Suprapubic skin (tissue), 4 donors: ENCODE measurements at regions not wholly inside any gene's neighbourhood (a gene's known extent, or its start where the extent isn't known, plus 50 kb on each side); places are given as distances from the start of the nearest gene placed in this dataset.

Experiments
- DNase-seq, 2 donors: peaks; one replicate each; pipeline ENCODE4 v3.0.0-alpha.2; 2019; ENCODE audit warnings: low spot score in 2 of 2
- H3K27ac ChIP-seq: fragments of 200-600 bp; sonication (generic); one replicate; pipeline ENCODE4 v1.5.1; 2019
- H3K27me3 ChIP-seq: fragments of 200-600 bp; sonication (generic); one replicate; pipeline ENCODE4 v1.5.1; 2019
- H3K36me3 ChIP-seq: fragments of 200-600 bp; sonication (generic); one replicate; pipeline ENCODE4 v1.5.1; 2019
- H3K4me1 ChIP-seq: fragments of 200-600 bp; sonication (generic); one replicate; pipeline ENCODE4 v1.5.1; 2019
- H3K4me3 ChIP-seq: fragments of 200-600 bp; sonication (generic); one replicate; pipeline ENCODE4 v1.5.1; 2019; ENCODE audit warnings: mild to moderate bottlenecking
- H3K9me3 ChIP-seq: fragments of 200-600 bp; sonication (generic); one replicate; pipeline ENCODE4 v1.5.1; 2019
- EP300 ChIP-seq: sonication (generic); formaldehyde crosslinking; IDR thresholded peaks from one replicate; pipeline ENCODE4 v1.6.1; 2017; ENCODE audit warnings: antibody characterized with exemption
- POLR2A ChIP-seq, 2 donors: fragments of 450-650 bp; IDR thresholded peaks; one replicate each; pipeline ENCODE4 v1.6.1; 2017; ENCODE audit warnings: antibody characterized with exemption in 2 of 2, mild to moderate bottlenecking in 2 of 2, moderate library complexity in 2 of 2
- POLR2AphosphoS5 ChIP-seq, 3 donors: sonication (generic); formaldehyde crosslinking; IDR thresholded peaks; one replicate each; pipeline ENCODE4 v1.6.1; 2017; ENCODE audit warnings: antibody characterized with exemption in 3 of 3
- WGBS: methylation state at CpG from one replicate; pipeline ENCODE4 v1.1.5; 2018; 5-methylcytosine and 5-hydroxymethylcytosine counted together
- TF ChIP-seq, protein P1 (sequence below), 2 donors: fragments of 200-600 bp in 1 of 2; fragments of 450-650 bp in 1 of 2; sonication (generic) in 1 of 2; IDR thresholded peaks; one replicate each; pipeline ENCODE4 v1.5.1; 2016 to 2019; ENCODE audit warnings: antibody characterized with exemption in 2 of 2, mild to moderate bottlenecking in 1 of 2, moderate library complexity in 1 of 2

GRCh38 chr12:92356425-92356824 lies 210.8 kb upstream of the BTG1 start:
- Histone ChIP-seq H3K4me1 (peaks cover 9% of the 10 kb centered on the region), H3K27ac (no peak overlapping the region), H3K4me3 (no peak overlapping the region), H3K9me3 (no peaks in the 10 kb centered on the region), H3K36me3 (no peaks in the 10 kb centered on the region), H3K27me3 (no peaks in the 10 kb centered on the region)
- TF ChIP-seq EP300 (no peak), POLR2A (IDR thresholded peaks at IDR 0.05) (no peak), POLR2AphosphoS5 (IDR thresholded peaks at IDR 0.05) (no peak)
- TF ChIP-seq, protein P1, sequence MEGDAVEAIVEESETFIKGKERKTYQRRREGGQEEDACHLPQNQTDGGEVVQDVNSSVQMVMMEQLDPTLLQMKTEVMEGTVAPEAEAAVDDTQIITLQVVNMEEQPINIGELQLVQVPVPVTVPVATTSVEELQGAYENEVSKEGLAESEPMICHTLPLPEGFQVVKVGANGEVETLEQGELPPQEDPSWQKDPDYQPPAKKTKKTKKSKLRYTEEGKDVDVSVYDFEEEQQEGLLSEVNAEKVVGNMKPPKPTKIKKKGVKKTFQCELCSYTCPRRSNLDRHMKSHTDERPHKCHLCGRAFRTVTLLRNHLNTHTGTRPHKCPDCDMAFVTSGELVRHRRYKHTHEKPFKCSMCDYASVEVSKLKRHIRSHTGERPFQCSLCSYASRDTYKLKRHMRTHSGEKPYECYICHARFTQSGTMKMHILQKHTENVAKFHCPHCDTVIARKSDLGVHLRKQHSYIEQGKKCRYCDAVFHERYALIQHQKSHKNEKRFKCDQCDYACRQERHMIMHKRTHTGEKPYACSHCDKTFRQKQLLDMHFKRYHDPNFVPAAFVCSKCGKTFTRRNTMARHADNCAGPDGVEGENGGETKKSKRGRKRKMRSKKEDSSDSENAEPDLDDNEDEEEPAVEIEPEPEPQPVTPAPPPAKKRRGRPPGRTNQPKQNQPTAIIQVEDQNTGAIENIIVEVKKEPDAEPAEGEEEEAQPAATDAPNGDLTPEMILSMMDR (IDR thresholded peaks at IDR 0.05): no peak
- DNase-seq: no peak
- 59% methylated on average over 2 of the region's 2 CpGs for WGBS

DNA sequence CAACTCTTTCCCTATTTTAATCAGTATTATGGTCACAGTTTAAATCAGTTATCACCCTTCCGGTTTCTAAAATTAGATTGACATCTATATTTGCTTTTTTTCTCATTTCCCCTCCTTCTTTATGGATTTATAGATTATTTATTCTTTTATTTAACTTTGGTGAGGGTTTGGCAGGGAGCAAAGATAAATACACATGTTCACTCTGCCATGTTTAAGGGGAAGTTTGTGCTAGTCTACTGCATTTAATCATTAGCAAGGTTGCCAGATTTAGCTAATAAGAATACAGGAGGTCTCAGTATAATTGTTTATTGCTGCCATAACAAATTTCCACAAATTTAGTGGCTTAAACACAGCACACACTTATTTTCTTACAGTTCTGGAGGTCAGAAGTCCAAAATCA lies 204.0 kb upstream of the BTG1 start:
- TF ChIP-seq EP300 (no peak), POLR2A (IDR thresholded peaks at IDR 0.05) (no peak), POLR2AphosphoS5 (IDR thresholded peaks at IDR 0.05) (no peak)
- TF ChIP-seq, protein P1 (IDR thresholded peaks at IDR 0.05): no peak
- no peak overlapping the region for H3K27ac ChIP-seq
- 90% methylated on average over 1 of the region's 1 CpG for WGBS
- H3K27me3 ChIP-seq: no peaks in the 10 kb centered on the region
- H3K9me3 ChIP-seq: no peaks in the 10 kb centered on the region
- H3K4me3 ChIP-seq: no peak overlapping the region
- no peaks in the 10 kb centered on the region for H3K4me1 ChIP-seq
- H3K36me3 ChIP-seq: no peaks in the 10 kb centered on the region
- no peak for DNase-seq

DNA sequence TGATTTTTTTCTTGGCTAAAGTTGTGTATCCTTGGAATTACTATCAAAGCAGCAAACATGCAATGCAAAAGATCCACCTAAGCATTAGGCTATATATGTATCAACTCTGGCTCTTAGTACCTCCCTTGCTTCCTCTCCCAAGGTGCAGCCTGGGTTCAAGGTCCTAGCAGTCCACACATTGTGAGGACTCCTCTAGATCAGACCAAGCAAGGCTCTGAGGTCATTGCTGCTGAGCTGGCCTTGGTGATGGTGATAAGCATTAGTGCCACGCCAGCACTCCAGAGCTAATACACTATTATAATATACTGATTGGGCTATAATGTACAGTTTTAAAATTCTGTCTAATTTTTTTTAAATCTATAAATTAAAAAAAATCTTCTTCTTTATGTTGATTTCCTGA lies 196.9 kb upstream of the BTG1 start:
- Histone ChIP-seq H3K4me3 (no peak overlapping the region), H3K36me3 (no peaks in the 10 kb centered on the region), H3K9me3 (no peaks in the 10 kb centered on the region), H3K27ac (no peak overlapping the region), H3K4me1 (peaks cover 3% of the 10 kb centered on the region), H3K27me3 (no peaks in the 10 kb centered on the region)
- WGBS: 96% methylated on average over 1 of the region's 1 CpG
- no peak for DNase-seq
- no peak for TF ChIP-seq POLR2AphosphoS5 (IDR thresholded peaks at IDR 0.05)
- TF ChIP-seq, protein P1 (IDR thresholded peaks at IDR 0.05): no peak
- TF ChIP-seq POLR2A (IDR thresholded peaks at IDR 0.05): no peak
- no peak for TF ChIP-seq EP300

- TF ChIP-seq EP300 (no peak), POLR2AphosphoS5 (IDR thresholded peaks at IDR 0.05) (no peak), POLR2A (IDR thresholded peaks at IDR 0.05) (no peak)
- TF ChIP-seq, protein P1 (IDR thresholded peaks at IDR 0.05): no peak
- Histone ChIP-seq H3K4me3 (peak overlapping the region; percentile 7), H3K27ac (no peak overlapping the region), H3K36me3 (no peaks in the 10 kb centered on the region), H3K27me3 (no peaks in the 10 kb centered on the region), H3K9me3 (no peaks in the 10 kb centered on the region), H3K4me1 (peaks cover 9% of the 10 kb centered on the region)
- 48% methylated on average over 13 of the region's 13 CpGs for WGBS
- DNase-seq: no peak
These were observed 195.5 kb upstream of the BTG1 start for GRCh38 chr12:92341065-92341668.

GRCh38 chr12:92340441-92341064 lies 194.9 kb upstream of the BTG1 start:
- Histone ChIP-seq H3K36me3 (no peaks in the 10 kb centered on the region), H3K27ac (no peak overlapping the region), H3K4me3 (no peak overlapping the region), H3K4me1 (peaks cover 9% of the 10 kb centered on the region), H3K9me3 (no peaks in the 10 kb centered on the region), H3K27me3 (no peaks in the 10 kb centered on the region)
- WGBS: 57% methylated on average over 6 of the region's 6 CpGs
- no peak for DNase-seq
- TF ChIP-seq, protein P1 (IDR thresholded peaks at IDR 0.05): no peak
- TF ChIP-seq EP300 (no peak), POLR2AphosphoS5 (IDR thresholded peaks at IDR 0.05) (no peak), POLR2A (IDR thresholded peaks at IDR 0.05) (no peak)
